IPS-18a (cell line): ENCODE measurements at regions not wholly inside any gene's neighbourhood (a gene's known extent, or its start where the extent isn't known, plus 50 kb on each side); places are given as distances from the start of the nearest gene placed in this dataset.

Experiments used
- H3K27ac ChIP-seq: one replicate; pipeline ENCODE4 v1.5.1; 2013; ENCODE audit warnings: low read length
- H3K27me3 ChIP-seq: one replicate; pipeline ENCODE4 v1.6.1; 2013; ENCODE audit warnings: mild to moderate bottlenecking, low read length; ENCODE audit not compliant: control insufficient read depth, insufficient read depth
- H3K36me3 ChIP-seq: one replicate; pipeline ENCODE4 v1.6.1; 2013; ENCODE audit warnings: low read depth, low read length; ENCODE audit not compliant: control insufficient read depth
- H3K4me1 ChIP-seq: one replicate; pipeline ENCODE4 v1.6.1; 2013; ENCODE audit warnings: low read depth, low read length; ENCODE audit not compliant: control insufficient read depth
- H3K4me3 ChIP-seq: one replicate; pipeline ENCODE4 v1.5.1; 2013; ENCODE audit warnings: low read length
- H3K9ac ChIP-seq: one replicate; pipeline ENCODE4 v1.6.1; 2013; ENCODE audit warnings: mild to moderate bottlenecking, low read length, moderate library complexity
- H3K9me3 ChIP-seq: one replicate; pipeline ENCODE4 v1.6.1; 2013; ENCODE audit warnings: low read depth, low read length; ENCODE audit not compliant: control insufficient read depth

DNA sequence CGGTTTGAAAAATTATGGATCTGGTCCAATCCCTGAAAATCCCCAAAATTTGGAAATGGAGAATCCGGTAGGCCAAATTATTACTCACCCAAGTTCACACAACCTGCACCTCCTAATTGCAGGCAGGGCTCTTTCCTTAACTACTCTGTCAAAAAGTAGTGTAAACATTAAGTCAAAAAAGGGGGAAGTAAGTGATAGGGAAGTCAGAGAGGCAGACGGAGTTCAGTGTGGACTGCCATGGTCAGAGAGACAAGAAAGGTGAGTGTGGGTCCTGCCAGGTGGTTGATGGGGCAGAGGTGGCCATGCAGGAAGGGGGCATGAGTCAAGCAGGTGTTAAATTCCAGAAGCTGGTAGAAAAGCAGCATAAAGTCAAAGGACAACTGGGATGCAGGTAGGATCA is 83.5 kb upstream of the CALM2 start:
- H3K9me3 ChIP-seq = no peaks in the 10 kb centered on the region
- H3K27ac ChIP-seq = no peak overlapping the region
- H3K4me3 ChIP-seq = no peak overlapping the region
- peaks cover 6% of the 10 kb centered on the region for H3K4me1 ChIP-seq
- no peak overlapping the region for H3K9ac ChIP-seq
- H3K27me3 ChIP-seq = no peaks in the 10 kb centered on the region
- H3K36me3 ChIP-seq = no peaks in the 10 kb centered on the region

GRCh38 chr2:47257946-47258348 is 81.6 kb upstream of the CALM2 start:
- peaks cover 6% of the 10 kb centered on the region for H3K4me1 ChIP-seq

DNA sequence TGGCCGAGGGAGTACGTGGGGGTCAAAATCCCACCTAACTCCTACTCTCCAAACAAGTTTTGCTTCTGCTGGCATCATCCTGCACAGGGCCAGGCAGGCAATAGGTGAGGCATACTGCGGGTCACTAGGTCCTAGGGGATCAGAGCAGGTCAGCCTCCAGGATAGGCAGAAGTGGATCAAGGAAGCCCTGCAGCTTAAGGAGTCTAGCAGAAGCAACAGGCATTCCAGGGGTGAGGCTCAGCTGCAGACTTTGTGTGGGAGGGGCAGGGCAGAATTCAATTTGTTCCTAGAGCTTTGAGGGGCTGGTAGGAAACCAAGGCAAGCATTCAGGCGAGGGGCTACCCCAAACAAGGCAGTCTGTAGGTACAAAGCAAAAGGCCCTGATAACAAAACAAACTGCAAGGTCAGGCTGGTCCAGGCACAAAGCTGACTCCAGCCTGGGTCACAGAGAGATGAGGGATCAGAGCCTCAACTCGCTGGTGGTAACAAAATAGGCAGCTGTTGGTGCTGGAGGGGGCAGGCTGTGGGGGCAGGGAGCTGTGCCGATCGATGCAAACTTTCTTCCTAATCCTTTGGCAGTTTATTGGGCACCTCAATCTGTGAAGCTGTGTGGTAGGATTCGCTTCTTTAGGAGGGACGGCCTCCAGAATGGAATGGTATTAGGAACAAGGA is 80.2 kb upstream of the CALM2 start:
- no peaks in the 10 kb centered on the region for H3K27me3 ChIP-seq
- H3K4me3 ChIP-seq = no peak overlapping the region
- H3K36me3 ChIP-seq = no peaks in the 10 kb centered on the region
- H3K27ac ChIP-seq = no peak overlapping the region
- H3K9me3 ChIP-seq = no peaks in the 10 kb centered on the region
- peaks cover 6% of the 10 kb centered on the region for H3K4me1 ChIP-seq
- no peak overlapping the region for H3K9ac ChIP-seq

More at GRCh38 chr2:47257946-47258348, 81.6 kb upstream of the CALM2 start:
- Histone ChIP-seq H3K27ac (no peak overlapping the region), H3K9me3 (no peaks in the 10 kb centered on the region), H3K27me3 (no peaks in the 10 kb centered on the region), H3K4me3 (no peak overlapping the region), H3K9ac (no peak overlapping the region), H3K36me3 (no peaks in the 10 kb centered on the region)

- Histone ChIP-seq H3K36me3 (no peaks in the 10 kb centered on the region), H3K4me1 (peaks cover 6% of the 10 kb centered on the region), H3K4me3 (no peak overlapping the region), H3K27me3 (no peaks in the 10 kb centered on the region), H3K9ac (no peak overlapping the region), H3K9me3 (no peaks in the 10 kb centered on the region), H3K27ac (no peak overlapping the region)
Measured at GRCh38 chr2:47255794-47256193, 79.5 kb upstream of the CALM2 start.

DNA sequence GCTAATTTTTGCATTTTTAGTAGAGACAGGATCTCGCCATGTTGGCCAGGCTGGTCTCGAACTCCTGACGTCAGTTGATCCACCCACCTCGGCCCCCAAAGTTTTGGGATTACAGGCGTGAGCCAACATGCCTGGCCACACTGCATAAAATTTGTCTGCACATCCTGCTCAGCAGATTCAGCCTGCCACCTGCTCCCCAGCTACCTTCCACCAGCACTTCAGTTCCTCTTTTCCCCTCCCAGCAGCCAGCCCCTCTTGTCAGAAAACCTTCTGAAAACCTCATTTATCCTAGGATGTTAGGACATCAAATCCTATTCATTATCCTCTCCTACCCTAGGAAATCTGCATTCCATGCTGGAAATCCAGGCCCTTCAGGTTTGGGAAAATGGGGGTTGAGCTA is 78.2 kb upstream of the CALM2 start:
- Histone ChIP-seq H3K4me1 (peaks cover 6% of the 10 kb centered on the region), H3K27ac (no peak overlapping the region), H3K9me3 (no peaks in the 10 kb centered on the region), H3K4me3 (no peak overlapping the region), H3K27me3 (no peaks in the 10 kb centered on the region), H3K9ac (no peak overlapping the region), H3K36me3 (no peaks in the 10 kb centered on the region)

GRCh38 chr2:47253447-47253846 is 77.1 kb upstream of the CALM2 start:
- Histone ChIP-seq H3K27me3 (no peaks in the 10 kb centered on the region), H3K9me3 (no peaks in the 10 kb centered on the region), H3K9ac (no peak overlapping the region), H3K4me1 (peaks cover 6% of the 10 kb centered on the region), H3K36me3 (no peaks in the 10 kb centered on the region), H3K27ac (no peak overlapping the region), H3K4me3 (no peak overlapping the region)

GRCh38 chr2:47251404-47251675 is 75.0 kb upstream of the CALM2 start:
- no peak overlapping the region for H3K4me3 ChIP-seq
- no peak overlapping the region for H3K9ac ChIP-seq
- H3K4me1 ChIP-seq = peaks cover 2% of the 10 kb centered on the region
- no peaks in the 10 kb centered on the region for H3K36me3 ChIP-seq
- no peaks in the 10 kb centered on the region for H3K9me3 ChIP-seq
- H3K27ac ChIP-seq = no peak overlapping the region
- H3K27me3 ChIP-seq = no peaks in the 10 kb centered on the region

DNA sequence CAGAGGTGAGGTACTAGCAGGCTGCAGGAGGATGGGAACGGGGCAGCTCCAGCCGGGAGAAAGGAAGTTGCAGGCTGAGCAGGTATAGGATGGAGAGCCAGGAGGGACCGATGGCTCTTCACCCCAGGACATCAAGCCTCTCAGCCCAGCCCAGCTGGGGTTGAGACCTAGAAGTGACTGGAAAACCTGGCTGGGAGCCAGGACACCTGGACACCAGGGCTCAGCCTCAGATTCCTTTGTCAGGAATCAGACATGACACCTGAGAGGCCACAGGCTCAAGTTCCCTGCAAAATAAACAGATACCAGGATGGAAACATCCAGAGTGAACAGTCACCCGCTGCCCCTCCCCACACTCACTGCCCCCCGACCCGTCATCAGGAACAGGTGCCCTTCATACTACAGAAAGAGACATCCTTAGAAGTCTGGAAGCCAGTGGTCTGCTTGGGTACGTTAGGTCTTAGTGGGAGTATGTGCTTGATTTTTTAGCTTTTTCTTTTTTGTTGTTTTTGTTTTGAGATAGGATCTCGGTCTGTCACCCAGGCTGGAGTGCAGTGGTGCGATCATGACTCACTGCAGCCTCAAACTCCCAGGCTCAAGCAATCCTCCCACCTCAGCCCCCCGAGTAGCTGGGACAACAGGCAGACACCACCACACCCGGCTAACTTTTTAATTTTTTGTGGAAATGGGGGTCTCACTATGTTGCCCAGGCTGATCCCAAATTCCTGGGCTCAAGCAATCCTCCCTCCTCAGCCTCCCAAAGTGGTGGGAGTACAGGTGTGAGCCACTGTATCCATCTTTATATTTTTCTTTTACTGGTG is 74.5 kb upstream of the CALM2 start:
- H3K27me3 ChIP-seq = no peaks in the 10 kb centered on the region
- H3K9me3 ChIP-seq = no peaks in the 10 kb centered on the region
- no peak overlapping the region for H3K27ac ChIP-seq
- no peaks in the 10 kb centered on the region for H3K4me1 ChIP-seq
- H3K4me3 ChIP-seq = no peak overlapping the region
- H3K9ac ChIP-seq = no peak overlapping the region
- H3K36me3 ChIP-seq = no peaks in the 10 kb centered on the region

GRCh38 chr2:47249931-47250330 is 73.6 kb upstream of the CALM2 start:
- Histone ChIP-seq H3K27ac (no peak overlapping the region), H3K9ac (no peak overlapping the region), H3K4me3 (no peak overlapping the region), H3K9me3 (no peaks in the 10 kb centered on the region), H3K27me3 (no peaks in the 10 kb centered on the region), H3K4me1 (no peaks in the 10 kb centered on the region), H3K36me3 (no peaks in the 10 kb centered on the region)

DNA sequence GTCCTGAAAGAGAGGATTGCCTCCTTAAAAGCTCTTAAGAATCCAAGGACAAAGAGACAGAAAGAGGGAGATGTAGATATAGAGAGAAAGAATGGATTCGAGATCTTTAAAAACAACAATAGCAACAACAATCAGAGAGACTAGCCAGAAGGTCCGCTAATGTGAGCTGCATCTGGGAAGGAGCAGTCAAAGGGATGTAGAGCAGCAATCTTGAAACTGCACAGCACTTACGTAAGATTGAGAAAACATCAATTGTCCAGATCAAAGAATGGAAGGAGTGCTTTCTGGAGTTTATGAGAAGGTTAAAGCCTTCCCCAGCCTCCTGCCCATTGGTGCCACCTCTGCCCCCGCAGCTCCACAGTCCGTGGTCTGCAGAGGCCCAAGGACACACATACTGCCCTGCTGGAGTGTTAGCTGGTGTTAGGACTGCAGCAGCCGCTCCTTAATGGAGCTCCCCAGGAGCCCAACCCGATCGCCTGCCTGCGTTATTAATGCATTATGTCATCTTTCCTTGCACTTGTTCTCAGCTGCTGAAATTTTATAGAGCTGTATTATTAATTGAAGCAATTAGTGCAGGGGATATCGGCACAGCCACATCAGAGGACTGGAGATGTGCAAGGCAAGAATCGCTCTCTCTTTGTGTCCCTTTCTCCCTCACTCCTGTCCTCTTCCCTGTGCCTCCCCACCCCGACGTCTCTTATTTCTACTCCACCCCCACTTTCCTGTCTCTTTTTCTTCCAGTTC is 73.0 kb upstream of the CALM2 start:
- Histone ChIP-seq H3K27me3 (no peaks in the 10 kb centered on the region), H3K9ac (no peak overlapping the region), H3K36me3 (no peaks in the 10 kb centered on the region), H3K9me3 (no peaks in the 10 kb centered on the region), H3K4me1 (no peaks in the 10 kb centered on the region), H3K27ac (no peak overlapping the region), H3K4me3 (no peak overlapping the region)

- no peak overlapping the region for H3K4me3 ChIP-seq
- H3K27me3 ChIP-seq = no peaks in the 10 kb centered on the region
- no peak overlapping the region for H3K27ac ChIP-seq
- no peaks in the 10 kb centered on the region for H3K36me3 ChIP-seq
- H3K9ac ChIP-seq = no peak overlapping the region
- no peaks in the 10 kb centered on the region for H3K9me3 ChIP-seq
- H3K4me1 ChIP-seq = peaks cover 13% of the 10 kb centered on the region
Measured at GRCh38 chr2:47243596-47244323, 67.4 kb upstream of the CALM2 start.
